Activated CD8-positive, alpha-beta memory T cell treated with anti-CD3 and anti-CD28 coated beads, Interleukin-2, amount 50 U/mL, for 1 hour (primary cell): ENCODE measurements at regions not wholly inside any gene's neighbourhood (a gene's known extent, or its start where the extent isn't known, plus 50 kb on each side); places are given as distances from the start of the nearest gene placed in this dataset.

Experiments used
- DNase-seq: peaks from one replicate; pipeline ENCODE4 v3.0.0-alpha.2; 2020; ENCODE audit errors: extremely low read depth

GRCh38 chr2:7812231-7812995 is 869.4 kb upstream of the ID2 start:
- DNase-seq = no peak

GRCh38 chr2:7813541-7814292 is 868.1 kb upstream of the ID2 start:
- no peak for DNase-seq

GRCh38 chr2:7815726-7816125 is 866.1 kb upstream of the ID2 start:
- DNase-seq = no peak

- no peak for DNase-seq
Observed at GRCh38 chr2:7816233-7816632, 865.6 kb upstream of the ID2 start.

GRCh38 chr2:7816944-7817343 is 864.9 kb upstream of the ID2 start:
- no peak for DNase-seq

- no peak for DNase-seq
Observed at GRCh38 chr2:7819316-7819715, 862.5 kb upstream of the ID2 start.

GRCh38 chr2:7819850-7820249 is 862.0 kb upstream of the ID2 start:
- DNase-seq = no peak

GRCh38 chr2:7824211-7824610 is 857.6 kb upstream of the ID2 start:
- DNase-seq = no peak

- no peak for DNase-seq
Observed at GRCh38 chr2:7825591-7826312, 856.1 kb upstream of the ID2 start.

GRCh38 chr2:7826656-7827055 is 855.2 kb upstream of the ID2 start:
- no peak for DNase-seq

- no peak for DNase-seq
Observed at GRCh38 chr2:7829241-7829640, 852.6 kb upstream of the ID2 start.

- DNase-seq = no peak
Observed at GRCh38 chr2:7830616-7831015, 851.2 kb upstream of the ID2 start.

- no peak for DNase-seq
Observed at GRCh38 chr2:7835151-7835550, 846.7 kb upstream of the ID2 start.

- DNase-seq = no peak
Observed at GRCh38 chr2:7835693-7836680, 845.9 kb upstream of the ID2 start.

- no peak for DNase-seq
Observed at GRCh38 chr2:7837237-7837760, 844.6 kb upstream of the ID2 start.

GRCh38 chr2:7838669-7839068 is 843.2 kb upstream of the ID2 start:
- DNase-seq = no peak

GRCh38 chr2:7840651-7841380 is 841.0 kb upstream of the ID2 start:
- no peak for DNase-seq

GRCh38 chr2:7841751-7842150 is 840.1 kb upstream of the ID2 start:
- DNase-seq = no peak

- DNase-seq = no peak
Observed at GRCh38 chr2:7844414-7844965, 837.4 kb upstream of the ID2 start.

- DNase-seq = no peak
Observed at GRCh38 chr2:7845332-7845731, 836.5 kb upstream of the ID2 start.
